MG63 (cell line): ENCODE measurements at regions not wholly inside any gene's neighbourhood (a gene's known extent, or its start where the extent isn't known, plus 50 kb on each side); places are given as distances from the start of the nearest gene placed in this dataset.
"Not testable (repeated sequence)": the region's sequence is repeated elsewhere in the genome, so short reads cannot be mapped to it uniquely, and the experiment has no call there.

Experiments
- DNase-seq: peaks from one replicate; pipeline ENCODE4 v3.0.0-alpha.2; 2020
- H3K27me3 ChIP-seq: fragments of 250-450 bp; sonication (Bioruptor Pico); 2 replicates; pipeline ENCODE4 v1.5.1; 2020; ENCODE audit warnings: mild to moderate bottlenecking, moderate library complexity
- H3K36me3 ChIP-seq: fragments of 250-450 bp; sonication (Bioruptor Pico); 2 replicates; pipeline ENCODE4 v1.5.1; 2020; ENCODE audit warnings: mild to moderate bottlenecking, moderate library complexity
- H3K4me3 ChIP-seq: fragments of 250-450 bp; sonication (Bioruptor Pico); 2 replicates; pipeline ENCODE4 v1.5.1; 2020; ENCODE audit warnings: mild to moderate bottlenecking, moderate library complexity
- H3K9me3 ChIP-seq: fragments of 250-450 bp; sonication (Bioruptor Pico); 2 replicates; pipeline ENCODE4 v1.5.1; 2020; ENCODE audit warnings: mild to moderate bottlenecking, moderate library complexity

- H3K36me3 ChIP-seq, DNase-seq, H3K27me3 ChIP-seq, H3K9me3 ChIP-seq, H3K4me3 ChIP-seq: not testable (repeated sequence)
These were observed 105.1 kb downstream of the LRRC74B start for GRCh38 chr22:21150863-21151262.

- not testable (repeated sequence) for H3K27me3 ChIP-seq, H3K4me3 ChIP-seq, DNase-seq, H3K9me3 ChIP-seq, H3K36me3 ChIP-seq
These were observed 142.1 kb downstream of the LRRC74B start for GRCh38 chr22:21187841-21188240.

- H3K9me3 ChIP-seq, H3K27me3 ChIP-seq, DNase-seq, H3K36me3 ChIP-seq, H3K4me3 ChIP-seq: not testable (repeated sequence)
These were observed 166.3 kb downstream of the LRRC74B start for GRCh38 chr22:21212054-21212453.

GRCh38 chr22:21215973-21216731 lies 167.4 kb upstream of the RIMBP3B start:
- H3K9me3 ChIP-seq, H3K27me3 ChIP-seq, H3K4me3 ChIP-seq, H3K36me3 ChIP-seq: not testable (repeated sequence)
- DNase-seq = peak; percentile 81

GRCh38 chr22:21224900-21225299 lies 158.7 kb upstream of the RIMBP3B start:
- H3K36me3 ChIP-seq, H3K4me3 ChIP-seq, H3K9me3 ChIP-seq, H3K27me3 ChIP-seq, DNase-seq: not testable (repeated sequence)

GRCh38 chr22:21226901-21227693 lies 156.5 kb upstream of the RIMBP3B start:
- H3K36me3 ChIP-seq, H3K4me3 ChIP-seq, H3K27me3 ChIP-seq, DNase-seq, H3K9me3 ChIP-seq: not testable (repeated sequence)

DNA sequence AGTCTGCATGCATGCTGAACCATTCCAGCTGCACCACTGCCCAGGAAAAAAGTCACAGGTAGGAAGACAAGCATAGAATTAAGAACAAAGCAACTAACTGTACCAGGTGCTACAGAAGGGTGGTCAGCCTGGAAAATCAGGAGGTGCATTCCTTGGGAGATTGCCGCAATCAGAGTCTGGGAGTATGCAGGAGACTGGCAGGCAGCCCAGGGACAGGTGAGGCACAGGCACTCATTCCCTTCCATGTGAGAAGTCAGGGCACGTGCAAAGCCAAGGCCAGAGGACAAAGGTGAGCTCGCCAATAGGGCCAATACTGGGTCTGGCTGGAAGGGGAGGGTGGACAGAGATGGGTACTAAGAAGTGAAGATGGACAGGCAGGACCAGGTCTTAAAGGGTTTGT lies 132.1 kb upstream of the RIMBP3B start:
- not testable (repeated sequence) for H3K9me3 ChIP-seq, H3K4me3 ChIP-seq, DNase-seq, H3K36me3 ChIP-seq, H3K27me3 ChIP-seq

DNA sequence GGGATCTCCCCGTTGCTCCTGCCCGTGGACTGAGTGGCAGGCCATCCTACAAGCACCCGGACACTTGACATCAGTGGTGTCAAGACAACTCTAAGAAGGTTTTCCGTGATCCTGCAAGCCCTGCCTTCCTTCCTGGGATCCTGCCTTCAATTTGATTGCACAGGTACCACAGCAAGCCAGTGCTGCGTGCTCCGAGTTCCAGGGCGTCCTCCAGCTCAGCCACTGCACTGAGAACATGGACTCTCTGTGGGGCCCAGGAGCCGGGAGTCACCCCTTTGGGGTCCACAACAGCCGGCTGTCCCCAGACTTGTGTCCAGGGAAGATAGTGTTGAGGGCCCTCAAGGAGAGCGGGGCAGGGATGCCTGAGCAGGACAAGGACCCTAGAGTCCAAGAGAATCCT lies 100.9 kb upstream of the RIMBP3B start:
- DNase-seq, H3K36me3 ChIP-seq, H3K9me3 ChIP-seq, H3K4me3 ChIP-seq, H3K27me3 ChIP-seq: not testable (repeated sequence)

GRCh38 chr22:21293702-21294101 lies 89.8 kb upstream of the RIMBP3B start:
- H3K27me3 ChIP-seq, DNase-seq, H3K36me3 ChIP-seq, H3K4me3 ChIP-seq, H3K9me3 ChIP-seq: not testable (repeated sequence)

- H3K27me3 ChIP-seq, H3K9me3 ChIP-seq, H3K36me3 ChIP-seq, H3K4me3 ChIP-seq, DNase-seq: not testable (repeated sequence)
These were observed 55.9 kb upstream of the RIMBP3B start for GRCh38 chr22:21327629-21328028.
